ENCODE measurements at regions not wholly inside any gene's neighbourhood (a gene's known extent, or its start where the extent isn't known, plus 50 kb on each side); places are given as distances from the start of the nearest gene placed in this dataset.
"Not testable (repeated sequence)": the region's sequence is repeated elsewhere in the genome, so short reads cannot be mapped to it uniquely, and the experiment has no call there.

DNA sequence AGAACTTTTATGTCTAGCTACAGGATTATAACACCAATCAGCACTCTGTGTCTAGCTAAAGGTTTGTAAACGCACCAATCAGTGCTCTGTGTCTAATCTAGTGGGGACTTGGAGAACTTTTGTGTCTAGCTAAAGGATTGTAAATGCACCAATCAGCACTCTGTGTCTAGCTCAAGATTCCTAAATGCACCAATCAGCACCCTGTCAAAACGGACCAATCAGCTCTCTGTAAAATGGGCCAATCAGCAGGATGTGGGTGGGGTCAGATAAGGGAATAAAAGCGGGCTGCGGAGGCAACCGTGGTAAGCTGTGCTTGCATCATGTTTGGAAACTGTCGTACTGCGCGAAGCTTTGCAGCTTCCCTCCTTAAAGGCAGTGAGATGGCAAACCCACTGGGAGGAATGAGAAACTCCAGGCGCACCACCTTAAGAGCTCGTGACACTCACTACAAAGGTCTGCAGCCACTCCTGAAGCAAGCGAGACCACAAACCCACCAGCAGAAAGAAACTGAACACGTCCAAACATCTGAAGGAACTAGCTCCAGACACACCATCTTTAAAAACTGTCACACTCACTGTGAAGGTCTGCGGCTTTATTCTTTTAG lies 112.1 kb upstream of the DUSP22 start:
- not testable (repeated sequence) for DNase-seq (ENCODE audit: low spot score)

DNA sequence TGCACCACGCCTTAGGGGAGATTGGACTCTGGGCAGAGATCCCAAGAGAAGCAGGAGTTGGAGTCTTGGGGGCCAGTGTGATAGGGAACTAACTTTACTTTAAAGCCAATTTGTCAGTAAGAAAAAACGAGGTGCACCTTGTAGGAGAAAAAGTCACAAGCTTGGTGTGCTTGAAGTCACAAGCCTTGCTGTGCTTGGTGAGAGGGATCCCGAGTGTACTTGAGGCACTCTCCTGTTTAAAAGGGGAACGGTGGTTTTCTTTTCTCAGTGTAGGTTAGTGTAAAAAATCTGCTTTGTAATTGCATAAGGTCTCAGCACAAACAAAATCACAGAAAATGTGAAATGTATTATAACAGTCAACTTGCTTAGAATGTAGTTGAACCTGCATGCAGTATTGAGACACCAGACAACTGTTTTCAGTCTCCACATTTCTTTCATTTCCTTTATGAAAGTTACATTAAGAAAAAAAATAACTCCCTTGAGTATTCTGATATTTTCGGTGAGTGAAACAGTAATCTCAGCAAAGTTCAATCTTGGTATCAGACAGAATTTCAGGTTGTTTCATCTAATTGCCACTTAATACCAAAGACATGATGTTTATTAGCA lies 111.1 kb upstream of the DUSP22 start:
- DNase-seq (ENCODE audit: low spot score), result peak; percentile 36

DNA sequence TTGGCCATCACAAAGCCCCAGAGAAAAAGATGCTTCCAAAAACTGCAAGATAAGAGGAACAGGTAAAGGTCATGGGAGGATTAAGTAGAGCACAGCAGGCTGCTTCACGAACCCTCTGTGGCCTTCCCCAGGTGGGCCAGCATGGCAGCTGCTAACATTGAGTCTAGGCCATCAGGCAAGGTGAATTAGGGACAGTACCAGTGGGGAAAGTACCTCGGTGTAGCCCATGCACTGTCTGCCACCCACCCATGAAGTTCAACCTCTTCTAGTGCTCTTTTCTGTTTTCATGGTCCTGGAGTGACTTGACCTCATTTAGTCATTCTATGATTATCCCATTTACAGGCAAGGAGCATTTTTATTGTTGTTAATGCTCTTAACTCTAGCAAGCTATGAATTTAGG lies 108.6 kb upstream of the DUSP22 start:
- no peak for DNase-seq (ENCODE audit: low spot score)

DNA sequence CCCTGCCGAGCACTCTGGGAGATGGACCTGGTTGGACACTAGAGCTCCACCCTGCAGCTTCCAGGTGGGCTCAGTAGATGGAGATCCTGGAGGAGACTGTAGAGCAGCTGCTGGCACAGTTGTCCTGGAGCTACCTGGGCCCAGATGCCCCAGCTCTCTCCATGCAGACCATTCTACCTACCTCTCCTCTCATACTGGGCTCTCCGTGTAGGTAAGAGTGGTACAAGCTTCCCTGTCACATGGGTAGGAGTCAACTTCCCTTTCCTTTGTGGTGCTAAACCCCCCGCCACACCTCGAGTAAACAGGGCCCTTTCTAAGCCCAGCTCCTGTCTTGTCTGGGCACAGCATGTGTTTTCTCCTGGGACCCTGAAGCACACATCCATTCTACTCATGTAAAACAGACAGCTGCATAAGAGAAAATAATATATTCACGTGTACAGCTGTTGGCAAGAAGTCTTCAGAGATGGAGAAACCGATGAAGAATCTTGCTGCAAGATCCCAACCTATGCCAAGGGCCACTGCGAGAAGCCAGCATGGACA lies 108.1 kb upstream of the DUSP22 start:
- peak; percentile 65 for DNase-seq (ENCODE audit: low spot score)

DNA sequence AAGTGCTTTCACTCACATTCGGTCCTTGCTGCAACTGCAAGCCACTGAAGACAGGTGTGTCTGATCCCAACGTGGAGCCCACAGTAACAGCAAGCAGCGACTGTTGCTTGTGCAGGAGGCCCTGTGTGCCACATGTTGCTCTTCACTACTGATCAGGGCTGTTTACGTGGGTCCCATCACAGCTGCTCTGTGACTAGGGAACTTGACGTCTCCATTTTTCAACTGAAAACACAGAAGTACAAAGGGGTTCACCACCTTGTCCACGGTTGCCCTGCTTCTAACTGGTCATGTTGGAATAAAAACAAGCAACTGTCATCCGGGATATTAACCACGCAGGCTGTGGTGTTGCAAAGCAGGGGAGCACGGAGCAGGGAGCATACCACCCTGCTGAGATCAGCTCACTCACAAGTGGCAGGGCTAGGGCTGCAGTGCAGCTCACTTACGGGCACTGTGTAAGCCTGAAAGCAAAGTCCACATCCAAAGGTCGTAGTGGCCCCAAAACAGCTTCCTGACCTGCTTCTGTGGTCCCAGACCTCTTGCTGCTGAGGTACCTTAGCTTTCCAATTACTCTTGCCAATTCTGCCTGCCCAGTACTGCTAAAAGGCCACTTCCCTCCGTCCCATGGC lies 105.8 kb upstream of the DUSP22 start:
- peak; percentile 33 for DNase-seq (ENCODE audit: low spot score)

DNA sequence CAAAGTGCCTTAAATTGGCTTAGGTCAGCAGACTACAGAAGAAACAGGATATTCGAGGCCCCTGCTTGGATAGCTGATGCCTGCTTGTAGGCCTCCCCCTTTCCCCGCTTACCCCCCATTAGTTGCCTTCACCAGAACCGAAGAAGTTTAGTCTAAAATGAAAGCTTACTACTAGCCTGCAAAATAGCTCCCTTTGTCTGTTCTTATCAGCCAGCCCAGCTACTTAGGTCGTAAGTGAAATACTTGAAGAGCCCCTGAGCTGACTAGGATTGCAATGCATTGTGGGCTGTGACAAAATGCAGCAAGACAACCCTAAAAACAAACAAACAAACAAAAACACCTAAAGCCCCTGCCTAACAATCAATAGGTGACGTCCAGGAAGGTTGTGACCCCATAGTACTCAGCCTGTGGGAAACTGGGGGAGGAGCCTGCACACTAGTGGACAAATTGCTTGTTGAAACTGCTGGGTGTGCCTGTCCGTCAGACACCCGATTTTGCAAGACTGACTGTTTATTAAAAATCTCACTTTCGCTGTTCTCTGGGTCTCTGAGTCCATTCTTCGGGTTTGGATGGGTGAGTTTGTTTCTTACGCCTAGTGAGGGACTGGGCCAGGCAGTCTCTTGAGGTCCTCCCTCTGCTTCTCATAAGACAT lies 105.0 kb upstream of the DUSP22 start:
- DNase-seq (ENCODE audit: low spot score), result no peak

DNA sequence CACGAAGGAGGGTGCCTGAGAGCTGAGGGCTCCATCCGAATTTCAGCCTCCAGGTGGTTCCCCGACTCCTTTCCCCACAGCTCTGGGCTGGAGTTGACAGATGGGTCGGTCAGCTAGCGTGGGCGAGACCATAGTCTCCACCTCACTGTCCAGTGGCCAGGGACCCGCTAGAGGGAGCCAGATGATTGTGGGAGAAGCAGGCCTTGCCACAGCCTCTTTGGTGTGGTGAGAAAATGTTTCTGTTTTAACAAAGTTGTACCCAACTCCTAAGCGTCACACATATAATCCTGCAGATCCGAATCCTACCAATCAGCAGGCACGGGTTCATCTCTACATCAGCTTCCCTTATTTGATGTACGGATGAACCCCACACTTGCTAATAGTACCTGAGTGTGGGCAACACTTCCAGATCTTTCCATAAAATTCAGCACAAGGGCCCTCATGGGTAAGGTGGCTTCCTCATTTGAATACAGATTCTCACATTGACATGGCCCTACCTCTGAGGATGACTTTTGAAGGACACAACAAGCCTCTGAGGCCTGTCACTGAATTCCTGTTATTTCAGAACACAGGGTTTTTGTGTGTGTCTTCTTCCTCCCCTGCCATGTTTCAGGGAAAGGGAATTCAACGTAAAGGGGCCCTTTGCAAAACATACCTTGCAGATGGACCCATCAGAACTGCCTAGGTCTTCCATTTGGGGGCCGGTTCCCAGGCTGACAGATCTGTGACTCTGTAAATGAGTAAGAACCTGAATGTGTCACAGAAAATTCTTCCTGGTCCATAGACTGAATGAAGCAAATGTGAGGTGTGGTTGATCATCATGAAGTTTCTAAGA lies 103.2 kb upstream of the DUSP22 start:
- peak; percentile 85 for DNase-seq (ENCODE audit: low spot score)

DNA sequence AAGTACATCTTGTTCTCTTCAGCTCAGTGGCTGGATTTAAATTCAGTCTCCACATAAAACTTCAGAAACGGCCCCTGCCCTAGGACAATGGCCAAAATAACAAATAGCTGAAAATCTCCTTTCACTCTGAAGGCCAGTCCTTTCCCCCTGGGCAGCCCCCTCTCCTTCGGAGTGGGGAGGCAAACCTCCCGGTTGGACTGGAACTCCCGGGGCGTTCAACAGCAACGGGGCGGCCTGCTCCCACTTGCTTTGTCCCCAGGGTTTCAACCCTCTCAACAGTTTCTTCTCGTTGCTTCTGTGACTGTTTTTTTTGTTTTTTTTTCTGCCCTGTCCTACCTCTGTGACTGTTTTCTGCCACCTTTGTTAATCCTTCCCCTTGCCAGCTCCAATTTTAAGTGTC lies 102.6 kb upstream of the DUSP22 start:
- no peak for DNase-seq (ENCODE audit: low spot score)

DNA sequence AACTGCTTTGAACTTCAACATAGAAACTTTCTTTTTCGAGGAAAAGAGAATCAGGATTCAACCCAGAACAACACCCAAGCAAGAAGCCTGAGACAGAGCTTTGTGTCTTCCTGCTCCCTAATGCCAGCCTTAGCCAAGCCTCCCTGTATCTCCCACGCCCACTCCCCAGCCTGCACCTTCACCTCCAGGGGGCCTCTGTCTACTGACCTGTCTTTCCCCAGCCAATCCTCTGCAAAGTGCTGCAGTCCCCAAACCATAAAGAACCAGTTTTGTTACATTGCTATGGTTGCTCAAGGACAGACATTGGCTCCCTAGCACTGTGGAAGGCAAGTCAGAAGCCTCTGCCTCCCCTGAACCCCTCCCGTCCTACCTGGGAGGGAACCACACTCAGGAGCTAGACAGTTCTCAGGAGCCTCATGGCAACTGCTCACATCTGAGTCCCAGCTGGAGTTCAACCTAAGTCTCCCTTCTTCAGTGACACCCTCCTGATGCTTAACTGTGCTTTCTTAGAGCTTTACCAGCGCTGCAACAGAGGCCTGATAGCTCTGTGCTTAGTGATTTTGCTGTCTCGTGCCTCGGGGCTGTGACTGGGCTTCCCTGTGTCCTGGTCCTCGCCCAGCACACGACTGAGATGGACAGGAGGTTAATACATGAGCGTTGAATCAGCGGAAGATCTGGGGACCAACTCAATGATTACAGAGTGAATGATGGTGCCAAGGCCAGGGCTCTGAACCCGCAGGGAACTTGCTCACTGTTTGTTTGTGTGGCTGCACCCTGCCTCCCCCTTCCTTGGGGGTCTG lies 101.5 kb upstream of the DUSP22 start:
- peak; percentile 40 for DNase-seq (ENCODE audit: low spot score)

DNA sequence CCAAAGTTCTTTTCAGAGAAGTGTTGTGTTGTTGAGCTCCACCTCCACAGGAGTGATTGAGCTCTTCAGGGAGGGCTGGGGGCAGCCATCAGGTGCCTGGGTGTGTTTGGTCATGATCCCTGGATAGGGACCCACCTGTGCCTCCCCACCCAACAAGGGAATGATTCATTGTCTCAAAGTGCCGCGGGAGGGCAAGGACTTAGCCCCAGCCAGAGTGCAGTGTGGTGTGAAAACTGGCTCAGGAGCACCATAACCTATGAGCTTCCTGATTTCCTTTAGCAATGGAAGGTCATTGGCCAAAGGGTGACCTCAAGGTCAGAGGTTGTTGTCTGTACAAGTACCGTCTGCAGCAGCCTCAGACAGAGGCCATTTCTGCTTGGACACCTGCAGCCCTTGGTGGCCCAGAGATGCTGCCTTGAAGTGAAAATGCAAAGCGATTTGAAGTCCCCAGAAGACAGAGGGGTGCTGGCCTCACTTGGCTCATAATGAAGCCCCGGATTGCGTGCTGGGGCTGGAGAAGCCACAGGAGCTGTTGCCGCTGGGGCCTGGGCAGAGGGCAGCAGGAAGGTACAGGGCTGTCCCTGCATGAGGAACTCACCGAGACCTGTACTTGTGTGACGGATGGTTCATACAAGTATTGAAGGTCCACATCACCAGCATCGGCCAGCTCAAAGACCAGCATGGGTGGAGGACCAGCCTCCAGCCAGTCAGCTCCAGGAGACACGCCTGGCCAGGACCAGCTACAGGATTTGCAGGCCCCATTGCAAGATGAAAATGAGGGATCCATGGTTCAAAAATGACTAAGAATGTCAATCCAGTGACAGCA lies 100.6 kb upstream of the DUSP22 start:
- DNase-seq (ENCODE audit: low spot score), result no peak

DNA sequence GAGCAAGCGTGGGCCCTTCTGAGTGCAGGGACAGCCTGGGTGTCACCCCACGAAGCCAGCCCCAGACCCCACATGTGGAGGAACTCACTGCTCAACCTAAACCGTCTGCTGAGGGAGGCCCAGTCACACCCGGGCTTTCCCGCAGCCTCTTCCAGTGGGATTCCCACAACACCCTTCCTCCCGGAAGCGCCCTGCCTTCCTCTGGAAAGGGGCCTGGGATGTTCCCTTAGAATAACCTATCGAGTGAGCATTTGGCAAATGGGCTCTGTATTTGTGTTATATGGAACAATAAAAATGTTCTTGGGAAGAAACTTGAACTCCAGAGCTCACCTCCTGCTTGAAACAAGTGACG lies 100.0 kb upstream of the DUSP22 start:
- DNase-seq (ENCODE audit: low spot score), result no peak

DNA sequence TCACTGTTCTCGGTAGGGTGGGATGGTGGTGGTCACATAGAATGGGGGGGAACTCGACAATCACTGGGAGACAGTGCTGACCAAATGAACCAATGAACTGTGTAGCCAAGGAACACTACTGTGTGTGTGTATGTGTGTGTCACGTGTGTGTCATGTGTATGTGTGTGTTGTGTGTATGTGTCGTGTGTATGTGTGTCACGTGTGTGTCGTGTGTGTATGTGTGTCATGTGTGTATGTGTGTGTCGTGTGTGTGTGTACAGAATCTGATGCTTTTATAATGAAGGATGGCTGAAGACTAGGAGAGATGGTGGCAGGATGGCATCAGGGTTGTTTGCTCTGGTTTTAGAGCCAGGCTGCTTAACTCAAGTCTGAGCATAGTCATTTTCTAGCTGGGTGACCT lies 99.1 kb upstream of the DUSP22 start:
- DNase-seq (ENCODE audit: low spot score), result no peak

DNA sequence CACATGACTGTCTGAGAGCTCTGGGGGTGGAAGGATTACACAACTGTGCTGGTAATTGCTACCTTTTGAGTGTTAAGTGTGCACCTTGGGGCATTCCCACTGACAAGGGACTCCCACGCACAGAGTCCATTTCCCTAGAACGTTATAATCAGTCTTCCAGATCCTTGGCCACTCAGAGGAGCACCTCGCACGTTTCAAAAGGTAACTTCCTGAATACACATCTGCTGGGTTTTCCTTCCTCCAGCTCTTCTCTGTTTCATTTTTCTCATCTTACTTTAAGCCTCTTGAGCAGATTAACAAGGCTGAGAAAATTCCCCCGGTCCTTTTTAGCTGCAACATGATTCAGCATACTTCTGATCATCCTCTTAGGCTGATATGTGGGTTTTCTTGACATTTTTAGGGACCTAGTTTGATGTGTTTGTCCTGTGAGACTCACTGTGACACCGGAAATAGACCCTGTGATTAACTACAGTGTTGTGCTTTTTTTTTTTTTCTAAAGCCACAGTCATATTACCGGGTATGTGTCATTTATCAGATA lies 98.4 kb upstream of the DUSP22 start:
- peak; percentile 55 for DNase-seq (ENCODE audit: low spot score)

DNA sequence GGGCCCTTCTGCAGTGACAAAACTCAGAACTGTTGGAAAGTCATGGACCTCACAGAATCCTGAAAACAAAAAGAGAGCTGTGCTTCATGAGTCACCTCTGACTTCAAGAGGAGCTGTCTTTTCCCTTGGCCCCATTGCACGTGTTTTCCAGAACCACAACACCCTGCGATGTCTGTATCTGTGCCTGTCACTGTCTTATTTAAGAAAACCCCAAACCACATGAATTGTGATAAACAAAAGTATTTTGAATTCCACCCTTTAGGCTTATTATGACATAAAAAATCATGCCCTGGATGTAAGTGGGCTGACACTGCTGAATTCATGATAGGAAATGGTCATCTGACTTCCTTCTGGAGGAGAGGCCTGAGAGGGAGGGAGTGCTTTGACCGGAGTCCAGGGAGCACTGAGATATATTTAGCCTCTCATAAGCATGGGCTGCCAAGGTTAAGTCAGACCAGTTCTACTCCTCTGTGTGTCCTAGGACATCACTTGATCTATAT lies 96.4 kb upstream of the DUSP22 start:
- DNase-seq (ENCODE audit: low spot score), result no peak

DNA sequence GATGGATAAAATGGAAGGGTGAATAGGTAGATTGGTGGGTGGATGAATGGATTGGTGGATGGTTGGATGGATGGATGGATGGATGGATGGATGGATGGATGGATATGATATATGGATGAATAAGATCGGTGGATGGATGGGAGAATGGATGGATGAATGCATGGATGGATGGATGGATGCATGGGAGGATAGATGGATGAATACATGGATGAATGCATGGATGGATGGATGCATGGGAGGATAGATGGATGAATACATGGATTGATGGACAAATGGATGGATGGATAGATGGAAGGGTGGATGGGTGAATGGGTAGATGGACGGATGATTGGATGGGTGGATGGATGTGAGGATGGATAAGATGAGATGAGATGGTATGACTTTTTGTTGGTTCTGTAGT lies 95.7 kb upstream of the DUSP22 start:
- no peak for DNase-seq (ENCODE audit: low spot score)

DNA sequence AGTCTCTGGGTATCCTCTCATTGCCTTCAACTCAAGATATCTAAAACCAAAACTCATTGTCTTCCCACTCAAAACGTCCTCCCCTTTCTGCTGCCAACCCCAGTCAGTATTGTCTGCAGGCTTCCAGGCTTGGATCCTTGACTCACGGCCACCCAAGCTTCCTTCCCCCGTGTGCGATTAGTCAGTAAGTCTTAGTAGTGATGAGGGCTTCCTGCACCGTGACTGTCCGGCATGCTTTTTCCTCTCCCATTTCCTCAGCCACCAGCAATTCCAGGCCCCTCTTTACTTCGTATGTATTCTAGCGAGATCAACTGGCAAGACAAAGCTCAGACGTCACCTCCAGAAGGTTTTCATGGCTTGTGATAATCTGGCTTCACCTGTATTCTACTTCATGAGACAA lies 88.6 kb upstream of the DUSP22 start:
- DNase-seq (ENCODE audit: low spot score), result no peak

DNA sequence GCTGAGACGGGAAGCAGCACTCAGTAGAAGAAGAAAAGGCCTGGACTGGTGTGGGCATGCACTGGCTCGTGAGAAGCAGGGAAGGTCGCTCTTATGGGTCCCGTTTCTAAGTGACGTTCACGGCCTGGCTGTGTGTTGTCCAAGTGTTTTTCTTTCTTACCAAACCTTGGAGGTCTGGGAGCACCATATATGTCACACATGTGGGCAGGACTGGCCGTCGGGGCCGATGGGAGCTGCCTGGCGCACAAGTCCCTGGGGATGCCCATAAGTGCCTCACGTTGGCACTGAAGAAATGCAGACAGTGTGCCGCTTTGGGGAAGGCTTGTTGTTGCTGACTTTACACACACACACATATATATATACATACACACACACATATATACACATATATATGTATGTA lies 86.0 kb upstream of the DUSP22 start:
- DNase-seq (ENCODE audit: low spot score), result no peak

DNA sequence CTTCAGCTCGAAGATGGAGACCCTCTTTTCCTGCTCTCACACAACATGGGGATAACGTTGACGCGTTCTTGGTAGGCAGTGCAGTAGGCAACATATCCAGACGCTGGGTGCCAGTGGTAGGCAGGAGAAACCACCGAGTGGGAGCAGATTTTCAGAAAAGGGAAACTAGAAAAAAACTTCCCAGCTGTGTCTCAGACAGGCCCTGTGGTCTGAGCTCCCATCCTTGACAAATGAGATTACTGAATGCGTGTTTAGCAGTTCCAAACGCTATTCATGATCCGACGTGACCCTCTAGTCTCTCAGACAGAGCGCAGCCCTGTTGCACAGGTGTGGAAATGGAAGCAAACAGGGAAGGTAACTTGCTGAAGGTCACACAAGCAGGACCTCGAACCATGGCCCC lies 83.9 kb upstream of the DUSP22 start:
- no peak for DNase-seq (ENCODE audit: low spot score)

DNA sequence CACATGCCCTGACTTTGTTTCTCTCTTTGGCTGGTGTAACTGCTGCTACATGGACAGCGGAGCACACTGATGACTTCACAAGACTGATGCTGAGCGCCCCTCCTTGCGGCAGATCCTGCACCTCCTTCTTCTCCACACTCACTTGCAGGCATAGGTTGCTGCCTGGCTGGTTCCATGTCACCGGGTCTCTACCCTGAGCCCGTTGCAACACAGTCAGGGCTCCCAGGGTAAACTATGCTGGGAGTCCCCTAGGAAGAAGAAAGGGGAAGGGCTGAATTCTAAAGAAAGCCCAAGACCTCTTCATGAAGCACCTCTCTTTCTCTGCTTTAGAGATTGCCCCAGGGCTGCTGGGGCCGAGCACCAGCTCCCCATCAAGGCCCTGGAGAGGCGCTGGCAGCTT lies 83.3 kb upstream of the DUSP22 start:
- DNase-seq (ENCODE audit: low spot score), result no peak
